ENCODE measurements at regions not wholly inside any gene's neighbourhood (a gene's known extent, or its start where the extent isn't known, plus 50 kb on each side); places are given as distances from the start of the nearest gene placed in this dataset.

- DNase-seq (ENCODE audit: low spot score), result no peak
Measured at GRCh38 chr18:10057894-10058791, 144.3 kb downstream of the VAPA start.

- no peak for DNase-seq (ENCODE audit: low spot score)
Measured at GRCh38 chr18:10059610-10060468, 146.0 kb downstream of the VAPA start.

- DNase-seq (ENCODE audit: low spot score), result no peak
Measured at GRCh38 chr18:10060469-10060782, 146.6 kb downstream of the VAPA start.

GRCh38 chr18:10060841-10061240, 147.0 kb downstream of the VAPA start:
- no peak for DNase-seq (ENCODE audit: low spot score)

- no peak for DNase-seq (ENCODE audit: low spot score)
Measured at GRCh38 chr18:10061566-10062140, 147.8 kb downstream of the VAPA start.

GRCh38 chr18:10062302-10063300, 148.8 kb downstream of the VAPA start:
- no peak for DNase-seq (ENCODE audit: low spot score)

- DNase-seq (ENCODE audit: low spot score), result no peak
Measured at GRCh38 chr18:10063489-10063888, 149.7 kb downstream of the VAPA start.

- DNase-seq (ENCODE audit: low spot score), result no peak
Measured at GRCh38 chr18:10064267-10064666, 150.5 kb downstream of the VAPA start.

- no peak for DNase-seq (ENCODE audit: low spot score)
Measured at GRCh38 chr18:10065296-10065695, 151.5 kb downstream of the VAPA start.

- DNase-seq (ENCODE audit: low spot score), result no peak
Measured at GRCh38 chr18:10067670-10068659, 154.1 kb downstream of the VAPA start.

- DNase-seq (ENCODE audit: low spot score), result no peak
Measured at GRCh38 chr18:10068766-10069567, 155.2 kb downstream of the VAPA start.

GRCh38 chr18:10070561-10071000, 156.8 kb downstream of the VAPA start:
- no peak for DNase-seq (ENCODE audit: low spot score)

- no peak for DNase-seq (ENCODE audit: low spot score)
Measured at GRCh38 chr18:10072671-10073175, 158.9 kb downstream of the VAPA start.

GRCh38 chr18:10074110-10074509, 160.3 kb downstream of the VAPA start:
- DNase-seq (ENCODE audit: low spot score), result no peak

GRCh38 chr18:10074728-10075127, 160.9 kb downstream of the VAPA start:
- no peak for DNase-seq (ENCODE audit: low spot score)

GRCh38 chr18:10076502-10077030, 162.8 kb downstream of the VAPA start:
- DNase-seq (ENCODE audit: low spot score), result no peak

- no peak for DNase-seq (ENCODE audit: low spot score)
Measured at GRCh38 chr18:10077986-10078385, 164.2 kb downstream of the VAPA start.

GRCh38 chr18:10080372-10080771, 166.6 kb downstream of the VAPA start:
- no peak for DNase-seq (ENCODE audit: low spot score)

GRCh38 chr18:10081492-10081891, 167.7 kb downstream of the VAPA start:
- DNase-seq (ENCODE audit: low spot score), result no peak

Measured in cerebellar cortex (tissue), 1 donor.